AG10803 (cell line): ENCODE measurements at regions not wholly inside any gene's neighbourhood (a gene's known extent, or its start where the extent isn't known, plus 50 kb on each side); places are given as distances from the start of the nearest gene placed in this dataset.
"Not testable (repeated sequence)": the region's sequence is repeated elsewhere in the genome, so short reads cannot be mapped to it uniquely, and the experiment has no call there.

ENCODE experiments used
- DNase-seq: peaks from one replicate; pipeline ENCODE4 v3.0.0; 2010; ENCODE audit warnings: low read depth
- H3K4me3 ChIP-seq: 2 replicates; pipeline ENCODE4 v1.5.1; 2011; ENCODE audit warnings: mild to moderate bottlenecking, low read length, control low read depth
- CTCF ChIP-seq: conservative IDR thresholded peaks from 2 replicates; pipeline ENCODE4 v1.5.1; 2011; ENCODE audit warnings: mild to moderate bottlenecking, low read length, control low read depth, inconsistent platforms

DNA sequence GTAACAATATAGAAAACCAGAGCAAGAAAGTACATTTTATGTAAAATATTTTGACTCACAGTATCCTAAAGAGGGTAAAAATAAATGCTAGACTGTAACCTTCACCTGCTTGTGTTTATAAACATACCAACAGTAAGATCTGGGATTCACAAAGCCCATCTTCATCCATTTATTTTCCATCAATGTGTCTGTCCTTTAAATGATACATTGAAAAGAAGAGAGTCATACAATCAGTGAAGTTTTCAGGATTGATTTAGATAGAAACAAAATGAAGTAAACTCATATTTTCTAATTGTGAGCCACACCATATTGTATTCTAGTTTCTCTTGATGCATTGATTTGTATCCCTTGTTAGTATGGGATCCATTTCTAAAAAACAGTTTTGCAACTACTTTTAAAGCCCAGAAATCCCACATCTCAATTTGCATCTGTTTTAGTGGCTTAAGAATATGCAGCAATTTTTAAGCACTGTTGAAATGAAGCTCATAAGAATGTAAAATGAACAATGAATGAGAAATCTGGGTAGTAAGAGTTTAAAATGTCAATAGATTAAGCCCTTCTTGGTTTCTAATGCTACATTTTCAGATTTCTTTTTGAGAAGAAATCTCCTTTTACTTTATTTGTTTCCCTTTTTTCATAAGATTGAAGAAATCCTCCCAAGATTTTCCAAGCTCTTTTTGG is 548.1 kb upstream of the ADGRL2 start:
- no peak for TF ChIP-seq CTCF
- no peak for DNase-seq
- no peak overlapping the region for H3K4me3 ChIP-seq

- not testable (repeated sequence) for H3K4me3 ChIP-seq, DNase-seq
Measured at GRCh38 chr1:81250825-81251224, 549.9 kb upstream of the ADGRL2 start.

- not testable (repeated sequence) for H3K4me3 ChIP-seq
Measured at GRCh38 chr1:81245084-81245715, 555.5 kb upstream of the ADGRL2 start.

DNA sequence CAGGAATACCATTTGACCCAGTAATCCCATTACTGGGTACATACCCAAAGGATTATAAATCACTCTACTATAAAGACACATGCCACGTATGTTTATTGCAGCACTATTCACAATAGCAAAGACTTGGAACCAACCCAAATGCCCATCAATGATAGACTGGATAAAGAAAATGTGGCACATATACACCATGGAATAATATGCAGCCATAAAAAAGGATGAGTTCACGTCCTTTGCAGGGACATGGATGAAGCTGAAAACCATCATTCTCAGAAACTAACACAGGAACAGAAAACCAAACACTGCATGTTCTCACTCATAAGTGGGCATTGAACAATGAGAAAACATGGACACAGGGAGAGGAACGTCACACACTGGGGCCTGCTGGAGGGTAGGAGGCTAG is 556.1 kb upstream of the ADGRL2 start:
- not testable (repeated sequence) for H3K4me3 ChIP-seq, DNase-seq

More at GRCh38 chr1:81245084-81245715, 555.5 kb upstream of the ADGRL2 start:
- DNase-seq: not testable (repeated sequence)

DNA sequence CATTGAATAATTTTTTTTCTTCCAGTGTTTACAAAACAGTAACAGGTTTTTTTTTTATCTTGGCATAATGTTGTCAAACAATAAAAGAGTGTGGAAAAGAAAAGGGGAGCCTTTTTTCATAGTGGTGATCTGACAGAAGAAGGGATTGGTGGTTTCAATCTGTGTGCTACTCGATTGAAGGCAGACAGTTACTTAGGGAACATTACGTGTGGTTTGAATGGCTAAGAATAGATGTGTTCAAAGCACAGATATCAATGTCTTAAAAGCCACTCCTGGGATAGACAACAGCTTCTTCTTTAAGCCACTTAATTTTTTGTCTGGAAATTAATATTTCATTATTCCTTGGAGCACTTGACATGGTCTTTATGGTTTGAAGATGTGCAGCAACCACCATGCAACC is 558.6 kb upstream of the ADGRL2 start:
- H3K4me3 ChIP-seq: no peak overlapping the region
- DNase-seq: no peak
- TF ChIP-seq CTCF: no peak

GRCh38 chr1:81238129-81238528 is 562.6 kb upstream of the ADGRL2 start:
- TF ChIP-seq CTCF: no peak
- no peak for DNase-seq
- H3K4me3 ChIP-seq: no peak overlapping the region

- H3K4me3 ChIP-seq: no peak overlapping the region
- DNase-seq: no peak
Measured at GRCh38 chr1:81237473-81238089, 563.2 kb upstream of the ADGRL2 start.

DNA sequence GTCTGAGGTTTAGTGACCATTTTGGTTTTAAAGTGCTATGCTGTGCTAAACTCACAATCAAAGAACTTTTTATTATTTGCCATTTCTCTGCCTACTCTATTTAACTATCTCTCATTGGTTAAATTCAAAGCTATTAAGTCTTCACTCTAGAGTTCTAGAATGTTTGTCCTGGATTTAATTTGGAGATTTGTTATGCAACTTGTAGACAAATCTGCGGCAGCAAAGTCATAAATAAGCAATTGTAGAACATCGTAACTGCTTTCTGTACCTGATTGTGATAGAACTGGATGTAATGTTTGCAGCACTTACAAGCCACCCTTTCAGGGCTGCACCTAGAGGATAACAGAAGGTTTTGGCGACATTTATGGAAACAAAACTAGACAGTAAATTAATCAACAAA is 566.5 kb upstream of the ADGRL2 start:
- TF ChIP-seq CTCF: no peak
- H3K4me3 ChIP-seq: no peak overlapping the region
- no peak for DNase-seq

More at GRCh38 chr1:81237473-81238089, 563.2 kb upstream of the ADGRL2 start:
- no peak for TF ChIP-seq CTCF
